Transverse colon (tissue), 3 donors: ENCODE measurements at regions not wholly inside any gene's neighbourhood (a gene's known extent, or its start where the extent isn't known, plus 50 kb on each side); places are given as distances from the start of the nearest gene placed in this dataset.

Experiments
- POLR2A ChIP-seq: fragments of 450-650 bp; IDR thresholded peaks from one replicate; pipeline ENCODE4 v1.6.1; 2016; ENCODE audit warnings: antibody characterized with exemption, mild to moderate bottlenecking, moderate library complexity
- TF ChIP-seq, protein P1 (sequence below), 5 experiments: fragments of 200-600 bp in 3 of 5; fragments of 450-650 bp in 2 of 5; sonication (generic) in 3 of 5; IDR thresholded peaks; 1 replicate in 2 of 5; 2 replicates in 3 of 5; pipeline ENCODE4 v1.5.1; 2016 to 2017; ENCODE audit warnings: antibody characterized with exemption in 5 of 5, inconsistent platforms in 3 of 5, mild to moderate bottlenecking in 2 of 5, moderate library complexity in 1 of 5

DNA sequence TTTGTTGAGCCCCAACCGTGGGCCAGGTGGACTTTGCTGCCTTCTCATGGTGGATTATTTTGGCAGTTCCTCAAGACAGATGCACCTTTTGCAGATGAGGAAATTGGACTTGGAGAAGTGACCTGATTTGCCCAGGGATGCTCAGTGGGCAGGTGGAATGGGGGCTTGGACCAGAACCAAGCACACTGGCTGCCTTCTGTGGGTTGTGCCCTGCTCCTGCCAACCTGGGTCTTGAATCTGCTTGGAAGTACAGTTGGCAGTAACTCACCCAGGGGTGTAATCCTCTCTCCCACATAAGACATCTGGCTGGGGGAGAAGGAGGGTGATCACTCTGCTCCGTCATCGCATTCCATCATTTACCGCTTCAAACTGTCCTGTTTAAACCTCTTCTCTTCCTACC lies 110.5 kb upstream of the GPR26 start:
- TF ChIP-seq, protein P1, sequence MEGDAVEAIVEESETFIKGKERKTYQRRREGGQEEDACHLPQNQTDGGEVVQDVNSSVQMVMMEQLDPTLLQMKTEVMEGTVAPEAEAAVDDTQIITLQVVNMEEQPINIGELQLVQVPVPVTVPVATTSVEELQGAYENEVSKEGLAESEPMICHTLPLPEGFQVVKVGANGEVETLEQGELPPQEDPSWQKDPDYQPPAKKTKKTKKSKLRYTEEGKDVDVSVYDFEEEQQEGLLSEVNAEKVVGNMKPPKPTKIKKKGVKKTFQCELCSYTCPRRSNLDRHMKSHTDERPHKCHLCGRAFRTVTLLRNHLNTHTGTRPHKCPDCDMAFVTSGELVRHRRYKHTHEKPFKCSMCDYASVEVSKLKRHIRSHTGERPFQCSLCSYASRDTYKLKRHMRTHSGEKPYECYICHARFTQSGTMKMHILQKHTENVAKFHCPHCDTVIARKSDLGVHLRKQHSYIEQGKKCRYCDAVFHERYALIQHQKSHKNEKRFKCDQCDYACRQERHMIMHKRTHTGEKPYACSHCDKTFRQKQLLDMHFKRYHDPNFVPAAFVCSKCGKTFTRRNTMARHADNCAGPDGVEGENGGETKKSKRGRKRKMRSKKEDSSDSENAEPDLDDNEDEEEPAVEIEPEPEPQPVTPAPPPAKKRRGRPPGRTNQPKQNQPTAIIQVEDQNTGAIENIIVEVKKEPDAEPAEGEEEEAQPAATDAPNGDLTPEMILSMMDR (IDR thresholded peaks at IDR 0.05): no peak
- no peak for TF ChIP-seq POLR2A
